GM18519 (cell line): ENCODE measurements at regions not wholly inside any gene's neighbourhood (a gene's known extent, or its start where the extent isn't known, plus 50 kb on each side); places are given as distances from the start of the nearest gene placed in this dataset.

Experiments used
- ATAC-seq: cut with Tn5 transposase; IDR thresholded peaks from one replicate; pipeline ENCODE4 v1.9.1; 2021; ENCODE audit warnings: mild to moderate bottlenecking, moderate library complexity; ENCODE audit not compliant: unreplicated experiment, low FRiP score

GRCh38 chr12:39127401-39127800, 222.0 kb upstream of the CPNE8 start:
- ATAC-seq = no peak

- no peak for ATAC-seq
Measured at GRCh38 chr12:39125566-39125965, 220.2 kb upstream of the CPNE8 start.

- no peak for ATAC-seq
Measured at GRCh38 chr12:39124768-39125167, 219.4 kb upstream of the CPNE8 start.

GRCh38 chr12:39123580-39124253, 218.3 kb upstream of the CPNE8 start:
- ATAC-seq = no peak

GRCh38 chr12:39122562-39123204, 217.3 kb upstream of the CPNE8 start:
- ATAC-seq = no peak

- no peak for ATAC-seq
Measured at GRCh38 chr12:39116861-39117260, 211.5 kb upstream of the CPNE8 start.

- ATAC-seq = no peak
Measured at GRCh38 chr12:39112064-39112463, 206.7 kb upstream of the CPNE8 start.

GRCh38 chr12:39105111-39105510, 199.7 kb upstream of the CPNE8 start:
- no peak for ATAC-seq

- peak; percentile 99 for ATAC-seq
Measured at GRCh38 chr12:39103552-39104165, 198.3 kb upstream of the CPNE8 start.

GRCh38 chr12:39102474-39103209, 197.3 kb upstream of the CPNE8 start:
- ATAC-seq = no peak

- no peak for ATAC-seq
Measured at GRCh38 chr12:39095636-39096330, 190.4 kb upstream of the CPNE8 start.

- no peak for ATAC-seq
Measured at GRCh38 chr12:39081910-39082309, 176.5 kb upstream of the CPNE8 start.

GRCh38 chr12:39077226-39077625, 171.8 kb upstream of the CPNE8 start:
- ATAC-seq = no peak

- no peak for ATAC-seq
Measured at GRCh38 chr12:39074063-39074462, 168.7 kb upstream of the CPNE8 start.

GRCh38 chr12:39072658-39073057, 167.3 kb upstream of the CPNE8 start:
- no peak for ATAC-seq

- no peak for ATAC-seq
Measured at GRCh38 chr12:39071611-39072010, 166.2 kb upstream of the CPNE8 start.

- ATAC-seq = no peak
Measured at GRCh38 chr12:39070775-39071174, 165.4 kb upstream of the CPNE8 start.

- ATAC-seq = no peak
Measured at GRCh38 chr12:39065455-39065854, 160.1 kb upstream of the CPNE8 start.

- ATAC-seq = no peak
Measured at GRCh38 chr12:39064708-39065107, 159.3 kb upstream of the CPNE8 start.

- no peak for ATAC-seq
Measured at GRCh38 chr12:39062266-39062996, 157.0 kb upstream of the CPNE8 start.
